ENCODE measurements at regions not wholly inside any gene's neighbourhood (a gene's known extent, or its start where the extent isn't known, plus 50 kb on each side); places are given as distances from the start of the nearest gene placed in this dataset.

GRCh38 chr9:116087751-116088194, 65.8 kb upstream of the PAPPA start:
- no peak overlapping the region for H3K4me3 ChIP-seq
- no peak overlapping the region for H3K27ac ChIP-seq

GRCh38 chr9:116088396-116088795, 65.2 kb upstream of the PAPPA start:
- no peak overlapping the region for H3K27ac ChIP-seq
- H3K4me3 ChIP-seq: no peak overlapping the region

GRCh38 chr9:116090030-116090770, 63.4 kb upstream of the PAPPA start:
- no peak overlapping the region for H3K27ac ChIP-seq

DNA sequence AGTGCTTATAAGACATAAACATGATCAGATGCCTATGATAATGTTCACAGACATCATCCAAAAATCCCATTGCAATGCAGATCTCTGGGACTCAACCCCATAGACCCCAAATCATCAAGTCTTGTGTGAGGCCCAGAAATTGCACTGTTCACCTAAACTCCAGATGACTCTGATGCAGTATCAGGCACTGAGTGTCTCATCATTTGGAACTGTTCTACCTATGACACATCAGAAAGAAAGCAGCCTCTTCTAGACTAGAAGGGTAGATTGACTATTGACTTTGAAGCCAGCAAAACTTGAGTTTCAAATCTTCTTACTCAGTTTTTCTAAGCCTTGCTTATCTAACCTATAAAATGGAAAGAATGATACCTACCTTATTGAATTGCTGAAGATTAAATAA, 58.7 kb upstream of the PAPPA start:
- H3K27ac ChIP-seq: no peak overlapping the region
- no peak overlapping the region for H3K4me3 ChIP-seq

More at GRCh38 chr9:116090030-116090770, 63.4 kb upstream of the PAPPA start:
- no peak overlapping the region for H3K4me3 ChIP-seq

DNA sequence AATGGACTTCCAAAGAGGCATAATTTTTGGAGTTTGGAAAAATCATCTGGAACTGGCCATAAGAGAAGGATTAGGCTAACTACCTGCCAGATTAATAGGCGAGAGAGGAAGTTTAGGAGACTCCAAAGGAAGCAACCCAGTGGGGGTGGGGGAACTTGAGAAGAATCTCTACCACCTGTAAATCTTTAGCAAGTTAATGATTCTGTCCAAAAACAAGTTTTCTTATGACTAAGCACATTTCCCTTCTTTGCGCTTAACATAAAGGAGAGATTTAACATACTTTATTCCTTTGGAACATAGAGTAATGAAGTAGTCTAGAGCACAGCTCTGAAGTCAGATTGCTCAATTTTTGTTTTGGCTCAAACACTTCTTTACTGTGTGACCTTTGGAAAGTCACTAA, 58.2 kb upstream of the PAPPA start:
- H3K4me3 ChIP-seq: no peak overlapping the region
- H3K27ac ChIP-seq: no peak overlapping the region

DNA sequence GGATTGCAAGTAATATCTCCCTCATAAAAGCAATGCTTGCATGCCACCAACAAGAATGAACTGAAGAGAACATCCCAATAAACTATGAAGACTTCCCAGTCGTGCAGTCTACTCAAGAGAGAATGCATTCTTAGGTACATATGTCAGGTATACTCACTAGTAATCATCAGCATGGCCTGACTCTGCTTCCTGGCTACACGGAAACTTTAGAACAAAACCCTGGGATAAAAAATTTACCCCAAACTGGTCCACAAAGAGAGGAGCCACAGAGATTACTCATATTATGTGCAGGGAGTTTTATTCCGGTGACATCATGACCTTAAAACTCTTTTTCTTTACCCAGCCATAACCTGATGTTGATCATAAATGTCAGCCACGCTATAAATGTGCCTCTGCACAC, 57.5 kb upstream of the PAPPA start:
- H3K4me3 ChIP-seq: no peak overlapping the region
- no peak overlapping the region for H3K27ac ChIP-seq

- Histone ChIP-seq H3K27ac (no peak overlapping the region), H3K4me3 (no peak overlapping the region)
Measured at GRCh38 chr9:116096853-116097252, 56.7 kb upstream of the PAPPA start.

GRCh38 chr9:116098476-116098875, 55.1 kb upstream of the PAPPA start:
- Histone ChIP-seq H3K27ac (no peak overlapping the region), H3K4me3 (no peak overlapping the region)

DNA sequence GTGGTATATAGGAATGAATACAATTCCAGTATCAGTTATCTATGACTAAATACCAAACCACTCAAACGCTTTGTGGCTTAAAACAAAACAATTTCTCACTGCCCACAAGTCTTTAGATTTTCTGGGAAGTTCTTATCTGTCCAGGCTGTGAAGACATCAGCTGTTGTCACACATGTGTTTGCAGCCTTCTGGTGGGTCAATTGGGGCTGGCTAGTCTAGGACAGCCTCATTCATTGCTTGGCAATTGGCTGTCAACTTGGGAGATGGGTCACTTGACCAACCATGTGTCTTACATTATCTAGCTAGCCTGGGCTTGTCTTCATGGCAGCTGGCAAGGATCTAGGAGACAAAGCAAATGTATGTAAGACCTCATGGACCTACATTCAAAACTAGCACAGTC, 53.8 kb upstream of the PAPPA start:
- Histone ChIP-seq H3K4me3 (no peak overlapping the region), H3K27ac (no peak overlapping the region)

DNA sequence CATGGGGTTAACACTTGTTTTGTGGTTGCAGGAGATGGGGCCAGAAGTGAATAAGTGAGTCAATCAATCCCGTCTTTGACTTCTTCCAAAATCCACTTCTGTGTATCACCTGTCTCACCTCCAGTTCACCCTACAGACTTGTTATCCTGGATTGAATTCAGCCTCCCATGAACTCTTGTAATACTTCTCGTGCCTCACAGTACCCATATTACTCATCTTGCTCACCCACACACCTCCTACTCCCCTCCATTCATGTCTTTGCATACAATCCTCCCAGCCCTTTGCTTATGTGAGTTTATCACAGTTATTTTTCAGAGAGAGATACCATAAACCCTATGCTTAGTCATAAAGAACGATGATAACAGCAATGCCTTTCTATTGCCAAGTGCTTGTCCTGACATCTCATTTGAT, 52.9 kb upstream of the PAPPA start:
- no peak overlapping the region for H3K27ac ChIP-seq
- no peak overlapping the region for H3K4me3 ChIP-seq

GRCh38 chr9:116101516-116101915, 52.1 kb upstream of the PAPPA start:
- no peak overlapping the region for H3K4me3 ChIP-seq
- peak overlapping the region in 1 of 21 experiments; percentile 7 for H3K27ac ChIP-seq

DNA sequence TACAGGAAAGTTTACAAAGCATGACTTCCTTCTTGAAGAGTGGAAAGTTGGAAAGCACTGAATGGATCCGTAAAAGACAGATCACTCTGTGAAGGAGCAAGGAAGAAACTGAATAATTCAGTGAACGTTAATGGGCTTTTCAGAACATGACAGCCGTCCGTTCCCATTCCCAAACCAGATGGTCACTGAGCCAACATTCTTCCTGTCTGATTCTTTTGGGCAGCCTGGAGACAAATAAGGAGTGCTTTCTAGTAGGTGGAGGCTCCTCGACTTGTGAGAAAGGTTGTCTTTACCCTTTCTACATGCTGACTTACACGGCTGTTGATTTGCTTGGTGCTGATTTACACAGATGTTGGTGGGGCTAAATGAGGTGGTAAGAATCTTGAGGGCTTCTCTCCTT, 51.0 kb upstream of the PAPPA start:
- Histone ChIP-seq H3K27ac (no peak overlapping the region), H3K4me3 (no peak overlapping the region)
